GM03348 (cell line): ENCODE measurements at regions not wholly inside any gene's neighbourhood (a gene's known extent, or its start where the extent isn't known, plus 50 kb on each side); places are given as distances from the start of the nearest gene placed in this dataset.
"Not testable (repeated sequence)": the region's sequence is repeated elsewhere in the genome, so short reads cannot be mapped to it uniquely, and the experiment has no call there.

ENCODE experiments used
- DNase-seq: peaks from one replicate; pipeline ENCODE4 v3.0.0; 2012; ENCODE audit warnings: low spot score

DNA sequence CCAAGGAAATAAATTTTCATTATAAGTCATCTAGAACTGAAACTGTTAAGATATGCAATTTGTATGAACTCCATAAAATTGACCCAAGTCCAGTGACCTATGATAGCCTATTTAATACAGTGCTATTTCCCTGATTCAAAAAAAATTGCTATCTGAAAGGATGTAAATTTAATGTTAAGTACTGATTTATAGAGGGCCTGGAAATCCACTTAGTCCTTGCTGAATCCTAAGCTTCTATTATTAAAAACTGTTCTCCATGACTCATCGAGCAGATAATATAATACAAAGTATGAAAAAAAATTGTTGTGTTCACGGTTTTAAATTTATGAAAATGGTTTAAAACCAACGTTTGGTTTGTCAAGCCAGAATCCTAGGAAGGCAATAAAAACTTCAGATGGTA lies 704.8 kb upstream of the AADAT start:
- no peak for DNase-seq

GRCh38 chr4:170788540-170789051 lies 698.8 kb upstream of the AADAT start:
- DNase-seq: not testable (repeated sequence)

DNA sequence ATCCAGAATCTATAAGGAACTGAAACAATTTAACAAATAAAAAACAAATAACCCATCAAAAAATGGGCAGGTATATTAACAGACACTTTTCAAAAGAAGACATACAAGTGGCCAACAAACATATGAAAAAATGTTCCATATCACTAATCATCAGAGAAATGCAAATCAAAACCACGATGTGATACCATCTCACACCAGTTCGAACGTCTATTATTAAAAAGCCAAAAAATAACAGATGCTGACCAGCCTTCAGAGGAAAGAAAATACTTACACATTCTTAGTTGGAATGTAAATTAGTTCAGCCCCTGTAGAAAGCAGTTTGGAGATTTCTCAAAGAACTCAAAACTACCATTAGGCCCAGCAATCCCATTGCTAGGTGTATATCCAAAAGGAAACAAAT lies 687.9 kb upstream of the AADAT start:
- no peak for DNase-seq

DNA sequence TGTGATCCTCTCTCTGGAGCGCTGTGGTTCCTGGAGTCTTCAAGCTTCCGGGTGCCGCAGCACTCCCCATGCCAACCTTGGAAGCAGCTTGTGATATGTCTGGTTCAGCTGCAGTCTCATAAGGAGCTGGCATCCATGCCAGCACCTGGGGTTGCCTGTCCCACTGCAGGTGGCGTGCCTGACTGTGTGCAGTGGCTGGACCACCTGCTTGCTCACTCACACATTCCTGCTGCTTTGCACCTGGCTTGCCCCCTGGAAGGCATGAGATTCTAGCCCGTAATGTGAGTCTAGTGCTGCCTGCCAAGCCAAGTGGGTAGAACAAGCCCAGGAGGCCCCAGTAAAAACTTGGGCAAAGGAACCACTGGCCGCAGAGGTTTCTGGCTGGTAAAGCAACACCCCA lies 687.2 kb upstream of the AADAT start:
- no peak for DNase-seq

DNA sequence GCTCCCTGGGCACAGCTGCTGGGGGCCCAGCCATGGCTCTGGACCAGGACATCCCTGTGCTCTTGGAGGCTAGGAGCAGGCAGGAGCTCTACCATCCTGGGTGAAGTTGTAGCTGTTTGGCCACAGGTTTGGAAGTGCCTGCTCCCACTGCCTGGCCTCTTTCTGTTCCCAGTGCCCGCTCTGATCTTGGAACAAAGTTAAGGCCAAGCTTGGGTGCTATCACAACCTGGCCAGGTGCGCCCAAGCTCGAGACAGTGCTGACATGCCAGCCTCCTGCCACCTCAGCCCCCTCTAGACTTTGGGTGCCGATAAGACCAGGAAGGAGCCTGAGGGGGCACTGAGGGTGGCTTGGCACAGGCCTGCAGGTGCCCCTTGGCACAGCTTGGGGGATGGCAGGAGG lies 686.1 kb upstream of the AADAT start:
- no peak for DNase-seq

DNA sequence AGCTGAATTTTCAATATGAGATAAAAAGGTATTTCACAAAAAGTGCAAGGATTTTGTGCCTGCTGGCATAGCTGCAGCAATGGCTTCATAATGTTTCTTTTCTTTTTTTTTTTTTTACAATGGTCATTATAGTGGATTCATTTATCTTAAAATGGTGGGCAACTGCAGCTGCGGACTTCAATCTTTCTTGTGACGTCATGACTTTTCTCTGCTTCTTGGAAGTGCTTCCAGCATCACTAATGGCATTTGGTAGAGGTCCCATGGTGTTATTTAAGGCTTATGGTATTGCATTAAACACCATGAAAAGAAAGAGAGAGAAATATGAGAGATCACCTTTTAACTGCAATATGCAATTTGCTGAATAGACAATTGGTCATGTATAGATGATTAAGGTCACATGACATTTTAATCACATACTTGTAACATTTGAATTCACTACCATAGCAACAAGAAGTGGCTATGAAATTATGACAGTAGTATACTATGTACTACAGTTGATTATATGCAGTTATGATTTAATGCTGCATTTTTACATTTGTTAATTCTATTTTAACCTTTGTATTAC lies 684.0 kb upstream of the AADAT start:
- no peak for DNase-seq

DNA sequence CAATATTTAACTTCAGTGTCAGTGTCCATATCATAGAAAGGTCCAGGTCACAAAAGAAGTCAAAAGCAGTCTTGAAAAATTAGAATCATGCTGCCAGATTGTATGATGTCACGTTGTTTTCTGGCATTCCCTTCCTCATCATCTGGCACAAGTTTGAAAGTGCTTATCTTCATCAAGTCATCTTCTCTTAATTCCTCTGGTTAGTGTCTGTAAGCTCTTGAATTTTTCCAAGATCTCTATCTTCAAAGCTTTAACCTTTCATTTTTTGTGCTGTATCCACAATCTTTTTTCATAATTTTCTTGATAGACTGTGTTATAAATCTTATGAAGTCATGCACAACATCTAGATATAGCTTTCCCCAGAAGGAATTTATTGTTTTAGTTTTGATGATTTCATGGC lies 682.7 kb upstream of the AADAT start:
- no peak for DNase-seq

DNA sequence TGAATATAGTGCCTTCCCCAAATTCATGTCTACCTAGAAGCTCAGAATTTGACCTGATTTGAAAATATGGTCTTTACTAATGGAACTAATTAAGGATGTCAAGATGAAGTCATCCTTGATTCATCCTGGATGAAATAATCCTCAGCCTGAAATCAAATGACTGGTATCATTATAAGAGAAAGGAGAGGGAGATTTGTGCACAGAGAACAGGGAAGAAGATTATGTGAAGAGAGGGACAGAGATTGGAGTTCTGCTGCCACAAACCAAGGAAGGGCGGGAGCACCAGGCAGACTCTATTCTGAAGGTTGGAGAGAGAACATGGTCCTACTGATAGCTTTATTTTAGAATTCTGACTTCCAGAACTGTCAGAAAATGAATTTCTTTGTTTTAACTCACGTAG lies 680.9 kb upstream of the AADAT start:
- DNase-seq: no peak

- no peak for DNase-seq
Observed at GRCh38 chr4:170769862-170770261, 680.1 kb upstream of the AADAT start.

DNA sequence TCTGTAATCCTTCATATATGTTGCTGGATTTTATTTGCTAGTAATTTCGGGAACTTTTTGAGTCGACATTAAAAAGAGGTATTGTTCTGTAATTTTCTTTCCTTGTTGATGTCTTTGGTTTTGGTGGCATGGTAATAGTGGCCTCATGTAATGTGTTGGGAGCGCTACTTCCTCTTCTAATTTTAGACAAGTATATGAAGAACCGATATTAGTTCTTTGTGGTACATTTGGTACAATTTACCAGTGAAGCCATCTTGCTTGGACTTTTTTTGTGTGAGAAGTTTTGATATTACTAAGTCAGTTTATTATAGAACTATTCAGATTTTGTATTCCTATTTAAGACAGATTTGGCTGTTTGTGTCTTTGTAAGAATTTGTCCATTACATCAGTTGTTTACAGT lies 669.2 kb upstream of the AADAT start:
- DNase-seq: no peak

DNA sequence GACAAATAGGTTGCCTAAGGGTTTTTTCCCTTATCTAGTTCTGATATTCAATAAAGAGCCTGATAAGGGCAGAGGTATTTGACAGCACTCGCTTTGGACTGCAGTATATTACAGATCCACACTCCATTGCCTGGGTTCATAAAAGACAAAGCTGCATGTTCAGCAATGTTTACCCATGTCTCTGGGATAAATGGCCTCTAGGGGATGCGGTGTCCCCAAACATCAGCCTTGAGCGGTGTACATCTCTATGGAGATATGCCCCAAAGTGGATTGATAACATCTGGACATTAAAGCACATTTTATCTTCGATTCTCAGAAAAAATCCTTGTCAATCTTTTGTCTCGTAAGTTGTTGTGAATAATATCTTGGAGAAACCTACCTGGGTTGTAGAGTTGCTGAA lies 660.8 kb upstream of the AADAT start:
- no peak for DNase-seq

DNA sequence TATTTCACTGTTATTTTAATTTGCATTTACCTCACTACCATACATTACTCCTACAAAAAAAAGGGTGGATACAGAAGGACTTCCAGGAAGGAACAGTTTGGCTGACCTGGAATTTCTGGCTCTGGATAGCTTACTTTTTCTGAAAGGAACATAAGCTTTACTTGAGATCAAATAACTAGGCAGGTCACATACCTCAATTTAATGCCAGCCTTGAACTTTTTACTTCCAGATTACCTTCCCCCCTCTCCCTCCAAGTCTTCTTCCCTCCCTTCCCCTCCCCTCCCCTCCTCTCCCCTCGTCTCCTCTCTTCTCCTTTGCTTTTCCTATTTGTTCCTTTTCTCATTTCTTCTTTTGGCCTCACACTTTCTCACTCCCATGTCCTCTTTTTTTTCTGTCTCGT lies 659.2 kb upstream of the AADAT start:
- DNase-seq: no peak

DNA sequence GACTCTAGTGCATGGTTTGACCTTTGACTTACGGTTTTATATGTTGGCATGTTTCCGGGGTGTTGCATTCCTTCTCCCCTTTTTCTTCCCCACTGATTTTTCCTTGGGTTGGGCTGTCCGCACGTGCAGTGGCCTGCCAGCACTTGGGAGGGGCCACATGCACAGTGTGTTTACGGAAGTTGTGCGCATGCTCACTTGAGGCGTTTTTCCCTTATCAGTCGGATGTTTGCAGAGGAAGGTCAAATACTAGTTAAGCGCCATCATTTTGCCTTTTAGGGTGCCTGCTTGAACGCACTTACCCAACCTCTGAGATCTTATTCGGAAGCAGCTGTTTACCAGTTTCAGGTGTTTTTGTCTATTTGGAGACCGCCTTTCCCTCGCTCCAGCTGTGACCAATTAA lies 653.9 kb upstream of the AADAT start:
- DNase-seq: no peak

DNA sequence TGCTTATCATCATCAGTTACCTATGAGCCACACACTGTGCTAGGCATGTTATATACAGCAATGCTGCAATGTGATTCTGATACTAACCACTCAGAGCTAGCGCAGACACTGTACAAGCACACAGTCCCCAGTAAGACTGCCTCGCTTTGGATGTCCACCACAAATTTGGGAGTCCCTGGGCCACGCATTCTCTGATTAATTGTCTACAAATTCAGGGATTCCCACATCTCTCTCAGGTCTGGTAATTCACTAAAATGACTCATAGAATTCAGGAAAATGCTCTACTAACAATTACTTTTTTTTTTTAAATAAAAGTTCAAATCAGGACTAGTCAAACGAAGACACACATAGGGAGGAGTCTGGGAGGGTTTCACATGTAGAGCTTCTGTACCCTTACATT lies 652.1 kb upstream of the AADAT start:
- no peak for DNase-seq

DNA sequence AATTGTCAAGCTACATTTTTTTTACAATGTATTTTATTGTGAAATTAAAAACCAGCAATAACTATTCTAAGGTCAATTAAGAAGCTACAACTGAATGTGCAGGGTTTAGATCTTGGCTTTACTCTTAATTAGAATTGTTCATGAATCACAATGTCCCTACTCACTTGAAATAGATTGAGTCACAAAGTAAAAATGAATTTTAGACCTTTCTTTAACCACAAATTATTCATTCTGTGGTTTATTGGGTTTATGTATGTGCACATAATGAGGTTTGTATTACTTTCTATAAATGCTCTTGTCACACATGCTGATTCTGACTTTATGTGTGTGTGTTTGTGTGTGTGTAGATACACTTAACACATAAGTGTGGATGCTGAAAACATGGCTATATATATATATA lies 647.0 kb upstream of the AADAT start:
- no peak for DNase-seq

DNA sequence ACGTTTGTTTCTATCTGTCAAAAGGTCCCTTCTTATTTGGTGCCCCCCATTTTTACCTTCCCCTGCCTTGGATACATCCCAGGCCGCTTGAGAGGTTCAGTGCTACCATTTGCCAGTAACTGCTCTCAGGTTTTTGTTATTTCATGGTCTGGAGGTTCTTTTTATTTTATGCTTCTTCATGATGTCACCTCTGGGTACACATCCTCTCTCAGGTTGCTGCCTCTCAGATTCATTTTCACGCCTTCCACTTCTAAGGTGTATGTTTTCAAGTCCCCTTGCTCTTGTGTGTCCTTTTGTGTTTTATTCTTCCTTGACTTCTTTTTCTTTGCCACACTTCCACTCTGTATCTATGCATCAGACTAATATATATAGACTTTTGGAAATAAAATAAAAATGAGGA lies 640.1 kb upstream of the AADAT start:
- DNase-seq: no peak

DNA sequence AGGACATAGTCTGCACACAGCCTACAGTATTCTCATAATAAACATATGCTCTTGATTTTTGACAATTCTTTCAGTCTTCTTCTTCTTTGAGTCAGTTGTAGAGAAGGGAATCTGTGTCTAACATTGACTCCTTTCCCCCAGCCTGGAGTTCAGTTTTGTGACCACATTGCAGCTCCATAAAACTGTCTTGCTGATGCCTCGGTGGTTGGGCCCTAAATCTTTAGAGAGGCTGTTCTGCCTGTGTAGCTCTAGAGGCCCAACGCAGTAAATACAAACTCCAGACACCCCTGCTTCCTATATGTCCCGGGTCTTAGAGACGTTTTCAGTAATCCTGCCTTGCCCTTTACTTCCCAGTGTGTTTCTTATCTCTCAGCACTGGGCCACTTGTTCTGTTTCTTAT lies 639.5 kb upstream of the AADAT start:
- no peak for DNase-seq

DNA sequence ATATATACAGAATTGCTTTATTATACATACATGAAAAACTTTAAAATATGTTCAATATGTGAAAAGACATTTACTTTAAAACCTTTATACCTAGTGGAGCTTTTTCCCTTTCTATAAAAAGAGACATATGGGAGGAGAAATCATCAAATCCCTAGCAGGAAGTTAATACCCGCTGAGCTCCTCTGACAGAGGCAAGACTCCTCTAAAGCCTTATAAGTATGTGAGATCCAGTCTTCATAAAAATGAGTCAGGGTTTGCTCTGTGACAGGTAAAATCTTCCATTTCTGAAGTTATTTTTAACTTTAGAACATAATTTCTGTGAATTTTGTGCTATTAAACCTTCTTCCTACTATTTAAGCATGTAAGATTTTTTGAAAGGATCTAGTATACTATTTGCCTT lies 634.4 kb upstream of the AADAT start:
- no peak for DNase-seq

DNA sequence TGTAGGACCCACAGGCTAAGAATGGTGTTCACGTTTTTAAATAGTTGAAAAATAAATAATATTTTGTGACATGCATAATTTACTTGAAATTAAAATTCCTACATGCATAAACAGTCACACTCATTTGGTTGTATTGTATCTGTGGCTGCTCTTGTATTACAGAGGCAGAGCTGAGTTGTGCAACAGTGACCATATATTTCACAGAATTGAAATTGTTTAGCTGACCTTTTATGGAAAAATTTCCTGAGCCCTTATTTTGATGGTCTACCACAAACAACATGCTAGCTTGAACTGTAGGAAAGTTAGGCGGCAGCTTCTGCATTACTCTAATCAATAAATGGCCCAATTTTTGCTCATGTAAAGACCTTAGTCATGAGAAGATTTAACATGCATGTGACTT lies 633.4 kb upstream of the AADAT start:
- no peak for DNase-seq

DNA sequence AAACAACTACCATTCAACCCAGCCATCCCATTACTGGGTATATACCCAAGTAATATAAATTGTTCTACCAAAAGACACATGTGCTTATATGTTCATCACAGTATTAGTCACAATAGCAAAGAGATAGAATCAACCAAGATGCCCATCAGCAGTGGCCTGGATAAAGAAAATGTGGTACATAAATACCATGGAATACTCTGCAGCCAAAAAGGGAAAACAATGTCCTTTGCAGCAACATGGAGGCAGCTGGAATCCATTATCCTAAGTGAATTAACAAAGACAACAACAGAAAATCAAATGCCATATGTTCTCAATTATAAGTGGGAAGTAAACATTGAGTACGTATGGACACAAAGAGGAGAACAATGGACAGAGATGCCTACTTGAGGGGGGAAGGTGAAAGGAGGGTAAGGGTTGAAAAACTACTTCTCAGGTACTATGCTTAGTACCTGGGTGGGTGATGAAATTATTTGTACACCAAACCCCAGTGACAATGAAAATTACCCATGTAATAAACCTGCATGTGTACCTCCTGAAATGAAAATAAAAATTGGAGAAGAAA lies 632.1 kb upstream of the AADAT start:
- no peak for DNase-seq

DNA sequence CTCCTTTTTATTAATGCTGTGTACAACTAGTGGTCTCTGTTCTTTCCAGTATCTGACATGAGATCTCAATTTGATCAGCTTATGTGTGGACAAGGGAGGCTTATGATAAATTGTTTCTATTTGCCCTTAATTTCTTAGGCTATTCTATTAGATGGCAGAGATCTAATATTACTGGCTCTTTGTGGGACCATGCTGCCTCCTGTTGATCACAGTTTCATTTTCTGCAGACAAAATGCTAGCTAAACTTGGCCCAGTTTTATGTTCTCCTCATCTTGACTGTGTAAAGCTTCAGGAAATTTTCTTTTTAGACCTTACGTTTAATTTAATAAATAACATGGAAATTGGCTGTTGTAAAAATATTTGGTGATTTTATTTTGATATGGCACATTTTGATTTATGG lies 627.1 kb upstream of the AADAT start:
- no peak for DNase-seq

DNA sequence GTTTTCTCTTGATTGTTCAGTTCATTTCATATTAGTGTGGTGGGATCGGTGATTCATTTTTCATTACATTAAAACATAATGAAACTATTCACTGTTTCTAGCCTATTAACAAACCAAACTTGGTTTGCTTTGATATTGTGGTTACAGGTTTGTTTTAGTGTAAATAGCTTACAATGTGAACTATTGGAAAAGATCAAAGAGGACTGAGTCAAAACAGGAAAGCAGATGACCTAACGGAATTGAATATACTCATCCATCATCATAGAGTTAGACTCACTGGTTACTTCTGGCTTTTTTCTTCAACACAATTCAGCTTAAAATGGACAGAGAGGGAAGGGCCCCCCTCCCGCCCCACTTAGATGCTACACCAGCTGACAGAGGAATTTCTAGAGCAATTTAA lies 616.2 kb upstream of the AADAT start:
- no peak for DNase-seq

- DNase-seq: no peak
Observed at GRCh38 chr4:170700064-170700463, 610.3 kb upstream of the AADAT start.

GRCh38 chr4:170698334-170698733 lies 608.6 kb upstream of the AADAT start:
- DNase-seq: no peak

DNA sequence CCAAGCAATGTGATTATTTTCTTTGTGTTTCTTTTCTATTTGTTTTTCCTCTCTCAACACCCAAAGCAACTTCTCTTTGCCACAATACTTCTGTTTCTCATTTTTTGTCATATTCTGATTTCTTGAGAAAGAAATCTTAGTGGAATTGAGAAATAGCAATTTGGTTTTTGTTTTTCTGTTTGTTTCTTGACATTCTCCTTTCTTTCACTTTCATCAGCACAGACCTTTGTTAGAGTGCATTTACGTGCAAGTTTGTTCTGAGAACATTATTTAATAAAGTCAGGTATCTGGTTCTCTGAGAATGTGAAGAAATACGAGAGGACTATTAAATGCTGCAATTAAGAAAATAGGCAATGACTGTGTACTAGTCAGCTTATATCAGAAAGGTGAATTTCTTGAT lies 608.1 kb upstream of the AADAT start:
- DNase-seq: no peak
